Activated T-cell treated with anti-CD3 and anti-CD28 coated beads, Interleukin-2, amount 50 U/mL, for 4 hours (primary cell): ENCODE measurements at regions not wholly inside any gene's neighbourhood (a gene's known extent, or its start where the extent isn't known, plus 50 kb on each side); places are given as distances from the start of the nearest gene placed in this dataset.

ENCODE experiments used
- ATAC-seq, 2 donors: fragments of 200-7000 bp; cut with Tn5 transposase; one replicate each; pipeline ENCODE4 v1.10.0; 2021
- DNase-seq: peaks from one replicate; pipeline ENCODE4 v3.0.0-alpha.2; 2020
- H3K27me3 Mint-ChIP-seq: one replicate; pipeline ENCODE4 v1.8.0; 2021; ENCODE audit warnings: low read depth, mixed read lengths
- H3K36me3 Mint-ChIP-seq: one replicate; pipeline ENCODE4 v1.8.0; 2022; ENCODE audit warnings: mixed read lengths; ENCODE audit not compliant: insufficient read depth
- H3K4me1 Mint-ChIP-seq: one replicate; pipeline ENCODE4 v1.8.0; 2021; ENCODE audit warnings: low read depth, mixed read lengths
- H3K4me3 Mint-ChIP-seq: one replicate; pipeline ENCODE4 v1.8.0; 2021; ENCODE audit warnings: mild to moderate bottlenecking, moderate library complexity, mixed read lengths
- H3K9me3 Mint-ChIP-seq: one replicate; pipeline ENCODE4 v1.8.0; 2021; ENCODE audit warnings: mixed read lengths

DNA sequence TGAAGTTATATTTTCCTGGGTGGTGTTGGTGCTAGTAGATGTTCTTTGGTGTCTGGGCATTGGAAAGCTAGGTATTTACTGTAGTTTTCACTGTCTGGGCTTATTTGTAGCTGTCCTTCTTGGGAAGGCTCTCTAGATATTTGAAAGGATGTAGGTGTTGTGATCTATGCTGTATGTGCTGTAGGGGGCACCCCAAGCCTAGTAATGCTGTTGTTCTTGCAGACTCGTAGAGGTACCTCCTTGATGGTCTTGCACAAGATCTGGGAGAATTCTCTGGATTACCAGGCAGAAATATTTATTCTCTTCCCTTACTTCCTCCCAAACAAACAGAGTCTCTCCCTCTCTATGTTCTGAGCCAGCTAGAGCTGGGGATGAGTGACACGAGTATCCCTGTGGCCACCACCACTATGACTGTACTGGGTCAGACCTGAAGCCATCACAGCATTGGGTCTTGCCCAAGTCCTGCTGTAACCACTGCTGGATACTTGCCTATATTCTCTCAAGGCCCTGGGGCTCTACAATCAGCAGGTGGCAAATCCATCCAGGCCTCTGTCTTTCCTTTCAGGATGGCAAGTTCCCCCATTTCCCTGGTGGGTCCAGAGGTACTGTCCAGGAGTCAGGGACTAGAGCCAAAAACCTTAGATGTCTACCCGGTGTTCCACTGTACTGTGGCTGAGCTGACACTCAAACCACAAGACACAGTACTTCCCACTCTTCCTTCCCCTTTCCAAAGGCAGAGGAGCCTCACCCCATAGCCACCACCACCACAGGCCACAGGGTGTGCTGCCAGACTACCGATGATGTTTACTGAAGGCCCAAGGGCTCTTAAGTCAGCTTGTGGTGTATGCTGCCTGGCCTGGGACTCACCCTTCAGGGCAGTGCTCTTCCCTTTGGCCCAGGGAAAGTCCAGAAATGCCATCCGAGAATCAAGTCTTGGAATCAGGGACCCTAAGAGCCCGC is 195.2 kb upstream of the DPPA4 start:
- Mint-ChIP-seq H3K36me3 (no peaks in the 10 kb centered on the region), H3K4me3 (no peak overlapping the region), H3K9me3 (no peaks in the 10 kb centered on the region), H3K4me1 (no peaks in the 10 kb centered on the region), H3K27me3 (no peaks in the 10 kb centered on the region)
- ATAC-seq (no peak), DNase-seq (peak; percentile 24)

DNA sequence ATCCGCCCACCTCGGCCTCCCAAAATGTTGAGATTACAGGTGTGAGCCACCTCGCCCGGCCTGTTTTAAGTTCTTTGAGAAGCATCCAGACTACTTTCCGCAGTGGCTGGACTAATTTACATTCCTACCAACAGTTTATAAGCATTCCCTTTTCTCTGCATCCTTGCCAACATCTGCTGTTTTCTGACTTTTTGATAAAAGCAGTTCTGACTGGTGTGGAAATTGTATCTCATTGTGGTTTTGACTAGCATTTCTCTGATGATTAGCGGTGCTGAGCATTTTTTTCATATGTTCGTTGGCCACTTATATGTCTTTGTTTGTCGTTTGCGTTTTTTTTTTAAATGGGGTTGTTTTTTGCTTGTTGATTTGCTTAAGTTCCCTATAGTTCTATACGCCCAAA is 208.4 kb upstream of the DPPA4 start:
- no peaks in the 10 kb centered on the region for H3K36me3 Mint-ChIP-seq
- H3K27me3 Mint-ChIP-seq = no peaks in the 10 kb centered on the region
- H3K4me3 Mint-ChIP-seq = no peak overlapping the region
- peaks cover 7% of the 10 kb centered on the region for H3K4me1 Mint-ChIP-seq
- ATAC-seq (no peak), DNase-seq (no peak)
- peaks cover 10% of the 10 kb centered on the region for H3K9me3 Mint-ChIP-seq

DNA sequence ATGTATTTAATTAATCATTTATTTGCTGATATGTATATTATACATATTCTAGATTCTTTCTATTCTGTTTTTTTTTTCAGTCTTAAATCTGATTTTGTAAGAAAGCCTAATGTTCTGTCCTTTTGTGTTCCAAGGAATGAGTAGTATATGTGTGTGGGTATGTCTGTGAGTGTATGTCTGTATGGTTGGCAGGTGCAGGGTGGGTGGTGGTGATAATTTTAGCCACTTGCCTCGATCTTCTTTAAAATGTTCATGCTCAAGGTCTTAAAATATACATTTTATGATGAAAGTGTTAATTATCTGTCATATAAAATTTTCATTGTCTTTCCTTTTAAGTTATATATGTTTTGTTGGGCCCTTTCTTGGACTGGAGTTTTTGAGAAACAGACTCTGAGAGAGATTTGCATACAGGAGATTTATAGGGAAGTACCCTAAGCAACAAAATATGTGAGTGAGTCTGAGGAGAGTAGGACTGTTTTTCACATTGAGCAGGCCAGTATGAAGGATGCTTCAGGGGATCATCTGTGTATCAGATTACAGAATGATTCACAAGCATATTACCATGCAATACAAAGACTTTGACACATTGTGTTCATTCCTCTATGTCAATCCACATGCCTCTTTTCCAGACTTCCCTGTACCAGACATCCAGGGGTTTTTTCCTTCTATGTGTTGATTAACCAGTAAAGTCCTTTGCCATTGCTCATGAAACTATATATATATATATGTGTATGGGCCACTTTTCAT is 211.0 kb upstream of the DPPA4 start:
- Mint-ChIP-seq H3K4me3 (no peak overlapping the region), H3K4me1 (peaks cover 8% of the 10 kb centered on the region), H3K27me3 (no peaks in the 10 kb centered on the region), H3K9me3 (no peaks in the 10 kb centered on the region), H3K36me3 (no peaks in the 10 kb centered on the region)
- no peak for DNase-seq
- ATAC-seq = no peak

DNA sequence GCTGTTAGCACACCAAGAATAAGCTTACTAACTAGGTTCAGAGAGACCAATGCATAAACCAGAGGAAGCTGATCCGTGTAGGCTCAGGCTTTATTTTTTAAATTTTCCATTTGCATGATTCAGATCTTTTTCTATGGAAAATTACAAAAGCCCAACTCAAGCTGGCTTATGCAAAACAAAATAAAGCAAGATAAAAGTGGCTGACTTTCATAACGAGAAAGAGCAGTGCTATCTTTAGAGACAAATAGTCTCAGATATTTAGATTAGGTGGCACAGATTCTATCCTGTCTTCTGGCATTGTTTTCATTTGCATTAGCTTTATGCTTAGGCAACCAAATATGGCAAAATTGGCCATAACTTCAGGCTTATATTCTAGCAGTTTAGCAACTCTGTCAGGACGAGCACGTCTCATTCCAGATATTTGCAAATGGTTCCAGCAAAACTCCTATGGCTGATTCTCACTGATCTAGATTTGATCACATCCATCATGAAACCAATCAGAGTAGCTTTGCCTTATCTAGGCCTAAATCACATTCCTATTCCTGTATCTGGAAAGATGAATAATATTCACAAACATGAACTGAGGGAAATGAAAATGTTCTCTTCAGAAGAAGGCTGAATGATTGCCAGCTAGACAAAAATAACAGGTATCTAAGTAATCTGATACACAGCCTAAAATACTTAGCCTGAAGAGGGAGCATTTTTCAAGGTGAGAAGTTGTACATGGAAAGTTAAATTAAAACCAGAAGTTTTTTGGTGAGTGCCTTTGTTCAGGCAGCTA is 216.4 kb upstream of the DPPA4 start:
- no peaks in the 10 kb centered on the region for H3K36me3 Mint-ChIP-seq
- ATAC-seq = no peak

DNA sequence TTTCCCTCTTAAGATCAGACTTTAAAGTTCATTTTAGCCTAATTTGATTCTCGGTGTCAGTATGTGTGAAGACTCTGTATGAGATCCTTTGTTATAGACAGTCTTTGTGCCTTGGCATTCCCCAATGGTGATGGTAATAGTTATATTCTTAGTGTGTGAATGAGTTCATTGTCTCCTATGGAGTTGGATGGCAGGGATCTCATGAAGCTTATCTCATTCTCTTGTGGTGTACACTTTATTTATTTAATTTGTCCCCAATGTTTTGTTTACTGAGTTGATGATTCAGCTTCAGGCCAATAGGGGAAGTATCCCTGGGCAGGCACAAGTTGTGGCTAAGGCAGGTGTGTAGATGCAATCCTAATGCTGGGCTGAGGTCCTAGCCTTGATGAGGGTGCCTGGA is 222.0 kb upstream of the DPPA4 start:
- Mint-ChIP-seq H3K27me3 (no peaks in the 10 kb centered on the region), H3K4me1 (peaks cover 10% of the 10 kb centered on the region), H3K9me3 (peaks cover 18% of the 10 kb centered on the region), H3K36me3 (no peaks in the 10 kb centered on the region), H3K4me3 (no peak overlapping the region)
- DNase-seq (no peak), ATAC-seq (no peak)

More for the DNA sequence above, 216.4 kb upstream of the DPPA4 start:
- Mint-ChIP-seq H3K4me3 (no peak overlapping the region), H3K9me3 (peaks cover 12% of the 10 kb centered on the region), H3K27me3 (no peaks in the 10 kb centered on the region), H3K4me1 (peaks cover 9% of the 10 kb centered on the region)
- DNase-seq = no peak

DNA sequence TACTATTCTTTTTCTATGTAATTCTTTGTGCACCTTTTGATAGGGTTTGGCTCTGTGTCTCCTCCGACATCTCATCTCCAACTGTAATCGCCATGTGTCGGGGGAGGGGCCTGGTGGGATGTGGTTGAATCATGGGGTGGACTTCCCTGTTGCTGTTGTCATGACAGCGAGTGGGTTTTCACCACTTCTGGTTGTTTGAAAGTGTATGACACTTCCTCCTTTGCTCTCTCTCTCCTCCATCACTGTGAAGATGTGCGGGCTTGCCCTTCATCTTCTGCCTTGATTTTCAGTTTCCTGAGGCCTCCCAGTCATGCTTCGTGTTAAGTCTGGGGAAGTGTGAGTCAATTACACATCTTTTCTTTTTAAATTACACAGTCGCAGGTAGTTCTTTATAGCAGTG is 225.8 kb upstream of the DPPA4 start:
- H3K27me3 Mint-ChIP-seq = no peaks in the 10 kb centered on the region
- no peaks in the 10 kb centered on the region for H3K36me3 Mint-ChIP-seq
- peak overlapping the region; percentile 1 for H3K4me3 Mint-ChIP-seq
- peak; percentile 48 to 73 for ATAC-seq
- peaks cover 13% of the 10 kb centered on the region for H3K4me1 Mint-ChIP-seq
- peak; percentile 5 for DNase-seq
- peaks cover 10% of the 10 kb centered on the region for H3K9me3 Mint-ChIP-seq

DNA sequence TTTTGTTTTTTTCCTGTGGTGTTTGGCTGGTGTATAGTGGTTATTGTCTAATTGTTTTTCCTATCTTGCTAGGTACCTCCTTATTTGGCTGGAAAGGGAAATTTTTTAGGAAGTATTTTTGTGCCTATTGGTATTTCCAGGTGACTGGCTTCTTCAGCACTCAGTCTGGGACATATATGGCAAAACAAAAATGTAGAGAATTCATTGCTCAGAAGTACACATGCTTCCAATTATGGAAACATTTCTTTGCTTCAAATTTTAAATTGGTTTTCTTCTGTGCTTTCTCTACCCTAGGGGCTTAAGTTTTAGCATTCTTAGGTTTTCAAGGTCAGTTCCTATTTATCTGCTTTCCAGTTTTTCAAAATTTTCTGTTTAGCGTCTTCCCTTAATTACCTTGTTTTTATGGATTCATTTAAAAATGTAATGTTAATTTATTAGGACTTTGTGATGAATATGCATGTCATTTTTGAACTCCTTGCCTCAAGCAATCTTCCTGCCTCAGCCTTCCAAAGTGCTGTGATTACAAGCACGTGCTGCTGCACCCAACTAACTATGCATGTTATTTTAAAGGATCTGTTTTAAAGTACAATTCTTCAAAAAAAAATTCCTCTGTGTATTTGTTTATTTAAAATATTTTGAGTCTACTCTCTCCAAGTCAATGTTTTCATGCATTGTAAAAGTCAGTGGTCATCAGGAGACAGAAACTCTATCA is 231.9 kb upstream of the DPPA4 start:
- no peak overlapping the region for H3K4me3 Mint-ChIP-seq
- no peaks in the 10 kb centered on the region for H3K9me3 Mint-ChIP-seq
- peaks cover 3% of the 10 kb centered on the region for H3K4me1 Mint-ChIP-seq
- ATAC-seq (no peak), DNase-seq (no peak)
- H3K27me3 Mint-ChIP-seq = no peaks in the 10 kb centered on the region
- no peaks in the 10 kb centered on the region for H3K36me3 Mint-ChIP-seq

DNA sequence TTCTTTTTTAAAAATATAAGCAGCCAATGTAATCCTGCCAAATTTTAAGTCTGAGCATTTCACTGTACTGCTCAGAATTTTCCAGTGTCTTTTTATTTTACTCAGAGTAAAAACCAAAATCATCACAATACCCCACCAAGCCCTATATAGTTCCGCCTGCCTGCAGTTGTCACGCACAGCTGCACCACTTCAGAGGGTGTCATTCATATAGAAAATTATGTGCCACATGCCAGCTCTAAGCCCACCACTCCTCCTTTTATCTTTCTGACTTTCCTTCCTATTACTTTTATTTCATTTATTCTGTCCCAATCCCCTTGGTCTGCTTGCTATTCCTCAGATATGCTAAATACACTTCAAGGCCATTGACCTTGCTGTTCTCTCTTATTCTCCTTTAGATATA is 233.1 kb upstream of the DPPA4 start:
- H3K9me3 Mint-ChIP-seq = no peaks in the 10 kb centered on the region
- H3K36me3 Mint-ChIP-seq = no peaks in the 10 kb centered on the region
- no peaks in the 10 kb centered on the region for H3K27me3 Mint-ChIP-seq
- no peak for ATAC-seq
- H3K4me1 Mint-ChIP-seq = no peaks in the 10 kb centered on the region
- DNase-seq = no peak
- no peak overlapping the region for H3K4me3 Mint-ChIP-seq

DNA sequence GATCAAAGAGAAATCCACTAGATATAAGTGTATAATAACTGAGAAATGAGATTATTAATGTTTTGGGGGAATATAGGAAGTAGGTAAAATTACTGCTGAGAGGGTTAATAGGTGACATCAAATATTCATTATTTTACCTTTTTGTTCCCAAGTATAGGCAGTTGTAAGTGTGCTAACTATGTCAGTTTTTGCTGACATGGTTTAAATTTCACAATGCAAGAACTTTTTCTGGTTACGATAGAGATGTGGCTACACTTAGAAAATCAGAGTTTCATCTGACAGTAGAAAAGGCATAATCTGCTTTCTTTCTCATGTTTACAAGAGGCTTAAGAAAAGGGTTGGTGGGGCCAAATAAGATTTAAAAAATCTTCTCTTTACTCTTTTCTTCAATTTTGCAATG is 235.0 kb upstream of the DPPA4 start:
- Mint-ChIP-seq H3K9me3 (no peaks in the 10 kb centered on the region), H3K4me3 (no peak overlapping the region), H3K36me3 (no peaks in the 10 kb centered on the region), H3K27me3 (no peaks in the 10 kb centered on the region), H3K4me1 (no peaks in the 10 kb centered on the region)
- ATAC-seq = no peak
- no peak for DNase-seq

DNA sequence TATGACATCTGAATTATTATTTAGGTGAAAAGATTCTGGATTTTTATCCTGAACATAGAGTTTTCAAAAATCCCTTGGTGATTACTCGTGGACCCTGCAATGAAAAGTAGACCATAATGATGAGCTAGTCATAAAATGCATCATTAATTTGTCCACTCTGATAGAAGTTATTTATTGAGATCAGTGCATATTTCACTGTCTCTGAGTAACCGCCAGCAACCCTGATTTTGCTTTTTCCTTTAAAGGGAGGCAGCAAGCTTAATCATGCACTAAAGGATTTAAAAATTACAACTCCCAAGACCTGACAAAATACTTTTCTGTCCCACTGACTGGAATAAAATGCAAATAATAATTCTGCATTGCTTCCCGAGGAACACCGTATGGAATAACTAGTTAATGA is 259.6 kb upstream of the DPPA4 start:
- Mint-ChIP-seq H3K36me3 (peaks cover 6% of the 10 kb centered on the region), H3K4me3 (no peak overlapping the region), H3K9me3 (peaks cover 4% of the 10 kb centered on the region), H3K4me1 (no peaks in the 10 kb centered on the region), H3K27me3 (peaks cover 4% of the 10 kb centered on the region)
- DNase-seq = no peak
- ATAC-seq = no peak

DNA sequence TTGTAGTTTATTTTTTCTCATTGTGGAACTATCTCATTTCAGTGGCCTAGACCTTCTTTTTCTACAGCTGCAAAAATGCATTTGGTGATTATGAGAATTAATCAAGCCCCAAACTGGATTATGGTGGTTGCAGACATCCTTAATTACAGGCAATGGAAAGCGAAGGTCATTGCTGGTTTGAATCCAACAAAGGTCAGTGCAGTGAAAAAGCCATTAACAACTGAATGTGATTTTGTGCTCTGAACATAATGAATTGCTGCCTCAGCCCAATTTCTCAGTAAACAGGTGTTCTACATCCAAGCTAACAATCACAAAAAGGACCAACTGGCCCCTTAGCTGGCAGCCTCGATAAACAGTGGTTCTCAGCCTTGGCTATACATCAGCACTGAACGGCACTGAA is 260.1 kb upstream of the DPPA4 start:
- no peak for ATAC-seq
- Mint-ChIP-seq H3K4me1 (no peaks in the 10 kb centered on the region), H3K36me3 (peaks cover 6% of the 10 kb centered on the region), H3K27me3 (peaks cover 6% of the 10 kb centered on the region), H3K9me3 (peaks cover 4% of the 10 kb centered on the region), H3K4me3 (no peak overlapping the region)
- no peak for DNase-seq

DNA sequence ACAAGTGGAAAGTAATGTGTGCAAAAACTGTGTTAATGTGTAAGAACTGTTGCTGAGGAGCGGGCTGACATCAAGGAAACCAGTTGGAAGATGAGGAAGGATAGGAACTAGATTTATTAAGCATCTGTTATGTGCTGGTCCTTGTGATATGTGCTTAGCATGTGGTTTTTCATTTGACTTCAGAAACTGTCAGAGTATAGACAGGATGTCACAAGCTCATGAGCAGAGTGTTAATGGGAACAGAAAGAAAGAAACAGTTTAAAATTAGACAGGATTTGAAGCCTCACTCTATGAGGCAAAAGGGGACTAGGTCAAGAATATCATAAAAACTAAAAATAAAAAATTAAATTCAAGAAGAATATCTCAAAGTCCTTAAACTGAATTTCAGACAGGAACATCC is 270.6 kb upstream of the DPPA4 start:
- ATAC-seq = no peak
- Mint-ChIP-seq H3K36me3 (no peaks in the 10 kb centered on the region), H3K4me3 (no peak overlapping the region), H3K27me3 (no peaks in the 10 kb centered on the region), H3K4me1 (peaks cover 4% of the 10 kb centered on the region), H3K9me3 (no peaks in the 10 kb centered on the region)
- DNase-seq = no peak

DNA sequence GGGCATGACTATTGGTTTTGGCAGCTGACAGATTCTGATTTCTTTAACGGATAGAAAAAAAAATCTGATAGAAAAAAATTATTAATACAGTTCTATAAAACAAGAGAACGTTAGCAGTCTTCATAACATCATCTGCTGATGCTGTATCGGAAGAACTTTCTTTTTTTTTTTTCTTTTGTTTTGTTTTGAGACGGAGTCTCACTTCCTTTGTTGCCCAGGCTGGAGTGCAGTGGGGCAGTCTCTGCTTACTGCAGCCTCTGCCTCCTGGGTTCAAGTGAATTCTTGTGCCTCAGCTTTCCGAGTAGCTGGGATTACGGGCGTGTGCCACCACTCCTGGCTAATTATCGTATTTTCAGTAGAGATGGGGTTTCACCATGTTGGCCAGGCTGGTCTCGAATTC is 271.2 kb upstream of the DPPA4 start:
- Mint-ChIP-seq H3K4me3 (no peak overlapping the region), H3K4me1 (peaks cover 4% of the 10 kb centered on the region), H3K36me3 (no peaks in the 10 kb centered on the region), H3K27me3 (no peaks in the 10 kb centered on the region), H3K9me3 (no peaks in the 10 kb centered on the region)
- no peak for DNase-seq
- no peak for ATAC-seq
